Ascending aorta (tissue), 2 donors: ENCODE measurements at regions not wholly inside any gene's neighbourhood (a gene's known extent, or its start where the extent isn't known, plus 50 kb on each side); places are given as distances from the start of the nearest gene placed in this dataset.

ENCODE experiments used
- DNase-seq, 2 donors: peaks; one replicate each; pipeline ENCODE4 v3.0.0-alpha.2; 2019; ENCODE audit warnings: low spot score in 2 of 2
- H3K27ac ChIP-seq, 2 donors: fragments of 200-600 bp; sonication (generic); one replicate each; pipeline ENCODE4 v1.5.1; 2016 to 2017; ENCODE audit warnings: mild to moderate bottlenecking in 1 of 2
- H3K27me3 ChIP-seq: fragments of 200-600 bp; sonication (generic); one replicate; pipeline ENCODE4 v1.5.1; 2017
- H3K36me3 ChIP-seq, 2 donors: fragments of 200-600 bp; sonication (generic); one replicate each; pipeline ENCODE4 v1.5.1; 2016
- H3K4me1 ChIP-seq, 2 donors: fragments of 200-600 bp; sonication (generic); one replicate each; pipeline ENCODE4 v1.5.1; 2016 to 2017; ENCODE audit warnings: mild to moderate bottlenecking in 1 of 2
- H3K4me3 ChIP-seq, 2 donors: fragments of 200-600 bp; sonication (generic); one replicate each; pipeline ENCODE4 v1.5.1; 2016 to 2017; ENCODE audit warnings: mild to moderate bottlenecking in 1 of 2
- H3K9me3 ChIP-seq, 2 donors: fragments of 200-600 bp; sonication (generic); one replicate each; pipeline ENCODE4 v1.5.1; 2016
- intact Hi-C: fragments of 100-400 bp; cut with DNase I; formaldehyde crosslinking; loops from one replicate; pipeline ENCODE4 v1.15.1; 2023
- TF ChIP-seq, protein P1 (sequence below), 3 experiments: fragments of 200-600 bp in 2 of 3; fragments of 450-650 bp in 1 of 3; sonication (generic) in 2 of 3; IDR thresholded peaks; one replicate each; pipeline ENCODE4 v1.5.1; 2016 to 2019; ENCODE audit warnings: antibody characterized with exemption in 3 of 3, mild to moderate bottlenecking in 1 of 3, moderate library complexity in 1 of 3

GRCh38 chr1:79604490-79605198 lies 598.1 kb upstream of the ADGRL4 start:
- Histone ChIP-seq H3K27me3 (no peaks in the 10 kb centered on the region), H3K4me1 (no peaks in the 10 kb centered on the region), H3K9me3 (peaks cover 0 to 5% of the 10 kb centered on the region in 2 donors), H3K4me3 (no peak overlapping the region), H3K36me3 (no peaks in the 10 kb centered on the region), H3K27ac (no peak overlapping the region)
- DNase-seq: no peak
- TF ChIP-seq, protein P1, sequence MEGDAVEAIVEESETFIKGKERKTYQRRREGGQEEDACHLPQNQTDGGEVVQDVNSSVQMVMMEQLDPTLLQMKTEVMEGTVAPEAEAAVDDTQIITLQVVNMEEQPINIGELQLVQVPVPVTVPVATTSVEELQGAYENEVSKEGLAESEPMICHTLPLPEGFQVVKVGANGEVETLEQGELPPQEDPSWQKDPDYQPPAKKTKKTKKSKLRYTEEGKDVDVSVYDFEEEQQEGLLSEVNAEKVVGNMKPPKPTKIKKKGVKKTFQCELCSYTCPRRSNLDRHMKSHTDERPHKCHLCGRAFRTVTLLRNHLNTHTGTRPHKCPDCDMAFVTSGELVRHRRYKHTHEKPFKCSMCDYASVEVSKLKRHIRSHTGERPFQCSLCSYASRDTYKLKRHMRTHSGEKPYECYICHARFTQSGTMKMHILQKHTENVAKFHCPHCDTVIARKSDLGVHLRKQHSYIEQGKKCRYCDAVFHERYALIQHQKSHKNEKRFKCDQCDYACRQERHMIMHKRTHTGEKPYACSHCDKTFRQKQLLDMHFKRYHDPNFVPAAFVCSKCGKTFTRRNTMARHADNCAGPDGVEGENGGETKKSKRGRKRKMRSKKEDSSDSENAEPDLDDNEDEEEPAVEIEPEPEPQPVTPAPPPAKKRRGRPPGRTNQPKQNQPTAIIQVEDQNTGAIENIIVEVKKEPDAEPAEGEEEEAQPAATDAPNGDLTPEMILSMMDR (IDR thresholded peaks at IDR 0.05): no peak
- intact Hi-C loops: no loop called here

- Histone ChIP-seq H3K9me3 (peaks cover 0 to 5% of the 10 kb centered on the region in 2 donors), H3K27me3 (no peaks in the 10 kb centered on the region), H3K4me3 (no peak overlapping the region), H3K4me1 (no peaks in the 10 kb centered on the region), H3K36me3 (no peaks in the 10 kb centered on the region), H3K27ac (no peak overlapping the region)
- DNase-seq: no peak
- intact Hi-C loops: no loop called here
- TF ChIP-seq, protein P1 (IDR thresholded peaks at IDR 0.05): no peak
Measured at GRCh38 chr1:79603843-79604242, 597.3 kb upstream of the ADGRL4 start.

DNA sequence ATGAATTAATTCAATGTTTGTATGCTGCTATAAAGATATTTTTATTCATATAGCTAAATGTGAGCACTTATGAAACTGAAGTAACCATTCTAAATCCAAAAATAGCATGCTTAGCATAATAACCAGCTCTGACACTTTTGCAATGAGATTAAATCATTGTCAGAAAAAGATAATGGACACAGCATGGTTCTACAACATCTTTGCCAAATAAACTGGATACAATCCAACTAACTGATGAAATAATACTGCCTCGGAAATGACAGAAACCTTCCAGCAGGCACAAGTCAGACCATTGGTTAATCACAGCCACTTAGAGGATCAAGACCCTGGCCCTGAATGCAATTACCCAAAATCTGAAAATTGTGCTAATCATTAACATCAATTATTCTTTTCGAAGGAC lies 592.7 kb upstream of the ADGRL4 start:
- Histone ChIP-seq H3K27ac (no peak overlapping the region), H3K27me3 (no peaks in the 10 kb centered on the region), H3K4me3 (no peak overlapping the region), H3K9me3 (peaks cover 0 to 5% of the 10 kb centered on the region in 2 donors), H3K36me3 (no peaks in the 10 kb centered on the region), H3K4me1 (no peaks in the 10 kb centered on the region)
- DNase-seq: no peak
- TF ChIP-seq, protein P1 (IDR thresholded peaks at IDR 0.05): no peak
- intact Hi-C loops: no loop called here

DNA sequence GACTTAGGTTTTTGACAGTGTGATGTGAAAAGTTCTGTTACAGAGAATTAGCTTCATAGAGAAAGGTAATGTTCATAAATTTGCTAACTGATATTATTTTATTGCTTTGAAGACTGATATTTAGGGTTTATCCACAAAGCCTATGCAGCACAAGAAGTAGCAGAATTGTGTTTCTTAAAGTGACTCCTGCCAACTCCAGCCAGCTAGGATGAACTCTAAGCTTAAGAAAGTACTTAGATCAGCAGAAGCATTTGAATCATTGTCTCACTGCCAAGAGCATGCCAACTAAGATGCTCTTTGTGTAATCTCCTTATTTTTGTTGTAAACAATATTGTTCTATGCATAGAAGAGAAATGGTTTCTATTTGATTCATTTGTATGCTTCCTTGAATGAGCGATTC lies 589.4 kb upstream of the ADGRL4 start:
- H3K36me3 ChIP-seq: no peaks in the 10 kb centered on the region
- no peaks in the 10 kb centered on the region for H3K27me3 ChIP-seq
- TF ChIP-seq, protein P1 (IDR thresholded peaks at IDR 0.05): no peak
- intact Hi-C loops: no loop called here
- H3K9me3 ChIP-seq: no peaks in the 10 kb centered on the region
- no peaks in the 10 kb centered on the region for H3K4me1 ChIP-seq
- H3K4me3 ChIP-seq: no peak overlapping the region
- DNase-seq: no peak
- H3K27ac ChIP-seq: no peak overlapping the region

GRCh38 chr1:79594121-79594698 lies 587.7 kb upstream of the ADGRL4 start:
- Histone ChIP-seq H3K9me3 (no peaks in the 10 kb centered on the region), H3K4me1 (no peaks in the 10 kb centered on the region), H3K27me3 (no peaks in the 10 kb centered on the region), H3K27ac (no peak overlapping the region), H3K36me3 (no peaks in the 10 kb centered on the region), H3K4me3 (no peak overlapping the region)
- TF ChIP-seq, protein P1 (IDR thresholded peaks at IDR 0.05): no peak
- intact Hi-C loops: no loop called here
- DNase-seq: no peak
